ENCODE measurements at regions not wholly inside any gene's neighbourhood (a gene's known extent, or its start where the extent isn't known, plus 50 kb on each side); places are given as distances from the start of the nearest gene placed in this dataset.

DNA sequence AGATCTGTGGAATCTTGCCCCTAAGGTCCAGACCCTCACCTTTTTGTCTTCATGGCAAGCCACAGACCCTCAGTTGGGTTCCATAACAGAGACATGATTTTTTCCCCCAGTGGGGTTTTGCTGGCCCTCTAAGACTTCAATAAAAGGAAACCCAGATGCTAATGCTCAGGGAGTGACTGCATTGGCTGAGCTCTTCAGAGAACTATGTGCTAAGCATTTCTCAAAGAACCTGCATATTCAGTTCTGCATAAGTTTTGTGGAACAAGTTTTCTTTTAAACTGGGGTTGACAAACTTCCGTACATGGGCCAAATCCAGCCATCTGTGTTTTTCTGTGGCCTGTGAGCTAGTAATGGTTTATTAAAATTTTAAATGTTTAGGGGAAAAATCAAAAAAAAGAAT lies 159.8 kb upstream of the GDNF start:
- no peaks in the 10 kb centered on the region for H3F3A ChIP-seq (ENCODE audit: control insufficient read depth, insufficient read depth)
- no peaks in the 10 kb centered on the region for H3K36me3 ChIP-seq (ENCODE audit: control insufficient read depth, low read length)
- no peak overlapping the region for H3K4me3 ChIP-seq (ENCODE audit: low read length)
- H4K20me1 ChIP-seq (ENCODE audit: control insufficient read depth, insufficient read depth, low read depth, low read length), result no peaks in the 10 kb centered on the region
- H3K9me2 ChIP-seq (replicated peaks; ENCODE audit: control insufficient read depth, low read length), result no peaks in the 10 kb centered on the region
- H3K27ac ChIP-seq (ENCODE audit: low read depth, low read length), result no peak overlapping the region
- no peaks in the 10 kb centered on the region for H3K79me2 ChIP-seq (ENCODE audit: control insufficient read depth, low read length)
- no peak for TF ChIP-seq EZH2phosphoT487 (IDR thresholded peaks at IDR 0.05; ENCODE audit: borderline replicate concordance, low read length)
- no peak for TF ChIP-seq CTCF (IDR thresholded peaks at IDR 0.05; ENCODE audit: low read depth, low read length, poor library complexity, severe bottlenecking)
- H3K27me3 ChIP-seq (ENCODE audit: control insufficient read depth, low read length), result no peaks in the 10 kb centered on the region
- H3K4me2 ChIP-seq (ENCODE audit: low read length), result no peak overlapping the region
- no peaks in the 10 kb centered on the region for H3K9me3 ChIP-seq (ENCODE audit: control insufficient read depth, insufficient read depth, low read length)
- no peaks in the 10 kb centered on the region for H3K4me1 ChIP-seq (ENCODE audit: control insufficient read depth, low read length)

DNA sequence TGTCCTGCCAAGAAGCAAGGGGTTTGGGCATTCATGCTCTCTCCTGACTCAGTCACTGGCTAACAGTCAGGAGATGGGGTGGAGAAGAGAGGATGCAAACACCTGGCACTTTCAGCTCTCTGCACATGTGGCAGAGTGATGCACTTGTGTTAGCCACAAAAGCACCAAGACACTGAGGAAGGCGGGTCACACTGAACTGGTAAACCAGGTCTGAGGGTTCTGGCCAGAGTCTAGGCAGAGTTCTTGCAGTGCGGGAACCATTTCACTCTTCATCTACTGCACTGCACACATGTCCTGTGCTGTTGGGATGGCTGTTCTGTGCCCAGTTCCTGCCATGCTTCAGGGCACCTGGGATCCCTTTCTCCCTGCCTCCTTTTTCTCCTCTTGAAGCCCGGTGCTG lies 157.1 kb upstream of the GDNF start:
- Histone ChIP-seq H3K36me3 (ENCODE audit: control insufficient read depth, low read length) (no peaks in the 10 kb centered on the region), H3K9me3 (ENCODE audit: control insufficient read depth, insufficient read depth, low read length) (no peaks in the 10 kb centered on the region), H4K20me1 (ENCODE audit: control insufficient read depth, insufficient read depth, low read depth, low read length) (no peaks in the 10 kb centered on the region), H3K4me2 (ENCODE audit: low read length) (no peak overlapping the region), H3K4me3 (ENCODE audit: low read length) (no peak overlapping the region), H3K27me3 (ENCODE audit: control insufficient read depth, low read length) (no peaks in the 10 kb centered on the region), H3K27ac (ENCODE audit: low read depth, low read length) (no peak overlapping the region), H3K79me2 (ENCODE audit: control insufficient read depth, low read length) (no peaks in the 10 kb centered on the region), H3K9me2 (replicated peaks; ENCODE audit: control insufficient read depth, low read length) (no peaks in the 10 kb centered on the region), H3K4me1 (ENCODE audit: control insufficient read depth, low read length) (no peaks in the 10 kb centered on the region), H3F3A (ENCODE audit: control insufficient read depth, insufficient read depth) (no peaks in the 10 kb centered on the region)
- TF ChIP-seq EZH2phosphoT487 (IDR thresholded peaks at IDR 0.05; ENCODE audit: borderline replicate concordance, low read length) (no peak), CTCF (IDR thresholded peaks at IDR 0.05; ENCODE audit: low read depth, low read length, poor library complexity, severe bottlenecking) (no peak)

- Histone ChIP-seq H3K27ac (ENCODE audit: low read depth, low read length) (no peak overlapping the region), H3K36me3 (ENCODE audit: control insufficient read depth, low read length) (no peaks in the 10 kb centered on the region), H3K79me2 (ENCODE audit: control insufficient read depth, low read length) (no peaks in the 10 kb centered on the region), H3K4me3 (ENCODE audit: low read length) (no peak overlapping the region), H3F3A (ENCODE audit: control insufficient read depth, insufficient read depth) (no peaks in the 10 kb centered on the region), H3K4me1 (ENCODE audit: control insufficient read depth, low read length) (no peaks in the 10 kb centered on the region), H3K9me2 (replicated peaks; ENCODE audit: control insufficient read depth, low read length) (no peaks in the 10 kb centered on the region), H3K4me2 (ENCODE audit: low read length) (no peak overlapping the region), H3K27me3 (ENCODE audit: control insufficient read depth, low read length) (no peaks in the 10 kb centered on the region), H4K20me1 (ENCODE audit: control insufficient read depth, insufficient read depth, low read depth, low read length) (no peaks in the 10 kb centered on the region), H3K9me3 (ENCODE audit: control insufficient read depth, insufficient read depth, low read length) (no peaks in the 10 kb centered on the region)
- TF ChIP-seq CTCF (IDR thresholded peaks at IDR 0.05; ENCODE audit: low read depth, low read length, poor library complexity, severe bottlenecking) (no peak), EZH2phosphoT487 (IDR thresholded peaks at IDR 0.05; ENCODE audit: borderline replicate concordance, low read length) (no peak)
Measured at GRCh38 chr5:37994729-37995128, 154.9 kb upstream of the GDNF start.

Data from DOHH2 (cell line).